NB4 (cell line): ENCODE measurements at regions not wholly inside any gene's neighbourhood (a gene's known extent, or its start where the extent isn't known, plus 50 kb on each side); places are given as distances from the start of the nearest gene placed in this dataset.

Source experiments
- MYC ChIP-seq: IDR thresholded peaks from 2 replicates; pipeline ENCODE4 v1.6.1; 2011; ENCODE audit warnings: low read depth, low read length
- POLR2A ChIP-seq: IDR thresholded peaks from 2 replicates; pipeline ENCODE4 v1.6.1; 2011; ENCODE audit warnings: mild to moderate bottlenecking; ENCODE audit not compliant: insufficient read length; ENCODE audit errors: extremely low read depth
- TF ChIP-seq, protein P1 (sequence below): IDR thresholded peaks from one replicate; pipeline ENCODE4 v1.5.1; 2012; ENCODE audit warnings: low read depth, low read length

GRCh38 chr1:36722871-36723270 lies 240.2 kb upstream of the CSF3R start:
- TF ChIP-seq, protein P1, sequence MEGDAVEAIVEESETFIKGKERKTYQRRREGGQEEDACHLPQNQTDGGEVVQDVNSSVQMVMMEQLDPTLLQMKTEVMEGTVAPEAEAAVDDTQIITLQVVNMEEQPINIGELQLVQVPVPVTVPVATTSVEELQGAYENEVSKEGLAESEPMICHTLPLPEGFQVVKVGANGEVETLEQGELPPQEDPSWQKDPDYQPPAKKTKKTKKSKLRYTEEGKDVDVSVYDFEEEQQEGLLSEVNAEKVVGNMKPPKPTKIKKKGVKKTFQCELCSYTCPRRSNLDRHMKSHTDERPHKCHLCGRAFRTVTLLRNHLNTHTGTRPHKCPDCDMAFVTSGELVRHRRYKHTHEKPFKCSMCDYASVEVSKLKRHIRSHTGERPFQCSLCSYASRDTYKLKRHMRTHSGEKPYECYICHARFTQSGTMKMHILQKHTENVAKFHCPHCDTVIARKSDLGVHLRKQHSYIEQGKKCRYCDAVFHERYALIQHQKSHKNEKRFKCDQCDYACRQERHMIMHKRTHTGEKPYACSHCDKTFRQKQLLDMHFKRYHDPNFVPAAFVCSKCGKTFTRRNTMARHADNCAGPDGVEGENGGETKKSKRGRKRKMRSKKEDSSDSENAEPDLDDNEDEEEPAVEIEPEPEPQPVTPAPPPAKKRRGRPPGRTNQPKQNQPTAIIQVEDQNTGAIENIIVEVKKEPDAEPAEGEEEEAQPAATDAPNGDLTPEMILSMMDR, result no peak
- TF ChIP-seq POLR2A, result no peak
- TF ChIP-seq MYC, result no peak
